H1 (cell line): ENCODE measurements at regions not wholly inside any gene's neighbourhood (a gene's known extent, or its start where the extent isn't known, plus 50 kb on each side); places are given as distances from the start of the nearest gene placed in this dataset.

Source experiments
- CTCF ChIA-PET: fragments of 300-600 bp; sonication (Branson Sonifier 250); formaldehyde crosslinking; loops from one replicate; lab custom pipeline; 2021; ENCODE audit not compliant: partially characterized antibody; lab: Charles Lee
- POLR2A ChIA-PET: fragments of 300-600 bp; sonication (Branson Sonifier 250); formaldehyde crosslinking; loops from one replicate; lab custom pipeline; 2021; ENCODE audit warnings: inconsistent platforms; ENCODE audit not compliant: partially characterized antibody; lab: Charles Lee
- DNase-seq, 2 experiments: peaks; one replicate each; pipeline versions ENCODE4 v3.0.0 to v3.0.0-alpha.2; 2010 to 2022; ENCODE audit warnings: low spot score in 2 of 2, low read depth in 1 of 2, mixed read lengths in 1 of 2
- FAIRE-seq: peaks from 2 replicates; lab custom pipeline; 2011; peaks lifted over from hg19 to GRCh38; lab: Jason Lieb, UNC
- H2AFZ ChIP-seq: 2 replicates; pipeline ENCODE4 v1.8.1; 2012; ENCODE audit warnings: low read length, inconsistent platforms
- H2AK5ac ChIP-seq: 2 replicates; pipeline ENCODE4 v1.6.1; 2013; ENCODE audit warnings: low read depth, low read length
- H2BK120ac ChIP-seq: replicated peaks from 2 replicates; pipeline ENCODE3; 2013; ENCODE audit warnings: low read depth, low read length, inconsistent platforms
- H2BK12ac ChIP-seq: 2 replicates; pipeline ENCODE4 v1.6.1; 2013; ENCODE audit warnings: low read depth, low read length
- H2BK15ac ChIP-seq: 2 replicates; pipeline ENCODE4 v1.6.1; 2013; ENCODE audit warnings: low read length
- H2BK20ac ChIP-seq: 2 replicates; pipeline ENCODE4 v1.6.1; 2013; ENCODE audit warnings: low read length
- H2BK5ac ChIP-seq: 2 replicates; pipeline ENCODE4 v1.6.1; 2013; ENCODE audit warnings: low read depth, low read length
- H3K14ac ChIP-seq: 2 replicates; pipeline ENCODE4 v1.6.1; 2013; ENCODE audit warnings: inconsistent platforms; ENCODE audit not compliant: insufficient read length
- H3K18ac ChIP-seq: 2 replicates; pipeline ENCODE4 v1.6.1; 2013; ENCODE audit warnings: low read length; ENCODE audit errors: extremely low read depth
- H3K23ac ChIP-seq: 2 replicates; pipeline ENCODE4 v1.6.1; 2013; ENCODE audit warnings: inconsistent platforms; ENCODE audit not compliant: insufficient read length
- H3K23me2 ChIP-seq: 2 replicates; pipeline ENCODE4 v1.6.1; 2013; ENCODE audit warnings: low read depth, low read length
- H3K27ac ChIP-seq: 2 replicates; pipeline ENCODE4 v1.6.1; 2011; ENCODE audit warnings: low read depth, low read length, inconsistent platforms
- H3K27me3 ChIP-seq, 4 experiments: replicated peaks in 1 of 4; 1 replicate in 1 of 4; 2 replicates in 3 of 4; pipeline versions ENCODE4 v1.6.1 to v1.8.1; 2011 to 2013; ENCODE audit warnings: low read length in 3 of 4, mild to moderate bottlenecking in 3 of 4, inconsistent platforms in 2 of 4, mixed read lengths in 2 of 4, moderate library complexity in 1 of 4; ENCODE audit not compliant: control insufficient read depth in 3 of 4, insufficient read depth in 3 of 4; ENCODE audit errors: extremely low read depth in 1 of 4
- H3K36me3 ChIP-seq, 4 experiments: 2 replicates each; pipeline versions ENCODE4 v1.6.1 to v1.8.1; 2011 to 2013; ENCODE audit warnings: mild to moderate bottlenecking in 4 of 4, low read length in 3 of 4, moderate library complexity in 2 of 4, control low read depth in 1 of 4, inconsistent platforms in 1 of 4; ENCODE audit not compliant: insufficient read depth in 4 of 4, control insufficient read depth in 2 of 4
- H3K4ac ChIP-seq: replicated peaks from 2 replicates; pipeline ENCODE3; 2013; ENCODE audit warnings: low read length, low read depth, mixed read lengths, inconsistent platforms; ENCODE audit not compliant: insufficient read length
- H3K4me1 ChIP-seq, 4 experiments: replicated peaks in 1 of 4; 1 replicate in 1 of 4; 2 replicates in 3 of 4; pipeline versions ENCODE4 v1.6.1 to v1.8.1; 2011 to 2013; ENCODE audit warnings: low read length in 3 of 4, inconsistent platforms in 2 of 4, mixed read lengths in 1 of 4; ENCODE audit not compliant: insufficient read depth in 4 of 4, control insufficient read depth in 3 of 4
- H3K4me2 ChIP-seq, 2 experiments: 2 replicates each; pipeline versions ENCODE4 v1.6.1 to v1.8.1; 2011 to 2013; ENCODE audit warnings: low read depth in 2 of 2, low read length in 2 of 2, control low read depth in 1 of 2, inconsistent platforms in 1 of 2, mild to moderate bottlenecking in 1 of 2; ENCODE audit not compliant: insufficient read depth in 1 of 2
- H3K4me3 ChIP-seq, 4 experiments: fragments of 200-600, 300-600 bp in 1 of 4; sonication (generic), shearing (Covaris generic), sonication (Bioruptor Twin) in 1 of 4; 2 replicates each; pipeline versions ENCODE4 v1.5.1 to v1.8.1; 2011 to 2016; ENCODE audit warnings: low read length in 4 of 4, low read depth in 3 of 4, control low read depth in 2 of 4, inconsistent platforms in 2 of 4, mild to moderate bottlenecking in 2 of 4, mixed read lengths in 1 of 4, moderate library complexity in 1 of 4; ENCODE audit not compliant: insufficient read depth in 2 of 4; ENCODE audit errors: extremely low read depth in 1 of 4
- H3K56ac ChIP-seq: replicated peaks from 2 replicates; pipeline ENCODE3; 2013; ENCODE audit warnings: low read depth, mild to moderate bottlenecking, mixed read lengths, low read length, inconsistent platforms; ENCODE audit not compliant: insufficient read length
- H3K79me1 ChIP-seq: 2 replicates; pipeline ENCODE4 v1.6.1; 2013; ENCODE audit warnings: low read depth, low read length, control low read depth
- H3K79me2 ChIP-seq, 2 experiments: 2 replicates each; pipeline versions ENCODE4 v1.6.1 to v1.8.1; 2012 to 2013; ENCODE audit warnings: low read length in 2 of 2, mild to moderate bottlenecking in 2 of 2, inconsistent platforms in 1 of 2; ENCODE audit not compliant: insufficient read depth in 2 of 2, control insufficient read depth in 1 of 2
- H3K9ac ChIP-seq, 4 experiments: replicated peaks in 1 of 4; 1 replicate in 1 of 4; 2 replicates in 3 of 4; pipeline versions ENCODE4 v1.6.1 to v1.8.1; 2011 to 2013; ENCODE audit warnings: low read depth in 3 of 4, low read length in 3 of 4, control low read depth in 2 of 4, mild to moderate bottlenecking in 2 of 4, moderate library complexity in 2 of 4, inconsistent platforms in 1 of 4; ENCODE audit errors: extremely low read depth in 1 of 4
- H3K9me3 ChIP-seq, 2 experiments: 2 replicates each; pipeline versions ENCODE4 v1.6.1 to v1.8.1; 2012 to 2013; ENCODE audit warnings: mild to moderate bottlenecking in 2 of 2, moderate library complexity in 2 of 2, control low read depth in 1 of 2, inconsistent platforms in 1 of 2, low read depth in 1 of 2, low read length in 1 of 2, mixed read lengths in 1 of 2; ENCODE audit not compliant: insufficient read depth in 2 of 2
- H4K20me1 ChIP-seq, 2 experiments: replicated peaks in 1 of 2; 2 replicates each; pipeline versions ENCODE3 to v1.8.1; 2011 to 2013; ENCODE audit warnings: inconsistent platforms in 2 of 2, low read length in 2 of 2, mild to moderate bottlenecking in 1 of 2; ENCODE audit not compliant: insufficient read depth in 2 of 2, control insufficient read depth in 1 of 2
- H4K5ac ChIP-seq: 2 replicates; pipeline ENCODE4 v1.6.1; 2013; ENCODE audit warnings: low read length, low read depth, mixed read lengths, inconsistent platforms; ENCODE audit not compliant: insufficient read length
- H4K8ac ChIP-seq: 2 replicates; pipeline ENCODE4 v1.8.0; 2013; ENCODE audit warnings: mild to moderate bottlenecking, moderate library complexity, low read length, inconsistent platforms; ENCODE audit not compliant: insufficient read depth; ENCODE audit errors: extremely low read depth
- H4K91ac ChIP-seq: replicated peaks from 2 replicates; pipeline ENCODE3; 2013; ENCODE audit warnings: low read length, mixed read lengths, inconsistent platforms; ENCODE audit not compliant: insufficient read length
- ASH2L ChIP-seq: fragments of 200-600, 300-600 bp; sonication (generic); IDR thresholded peaks from one replicate; pipeline ENCODE4 v1.7.1; 2017; ENCODE audit warnings: low read length
- ATF3 ChIP-seq: IDR thresholded peaks from 2 replicates; pipeline ENCODE4 v1.6.1; 2011; ENCODE audit warnings: low read depth, mild to moderate bottlenecking, low read length; ENCODE audit not compliant: insufficient read depth
- BCL11A ChIP-seq, 2 experiments: IDR thresholded peaks; one replicate each; pipeline ENCODE4 v1.6.1; 2011; ENCODE audit warnings: low read depth in 2 of 2, low read length in 2 of 2, mild to moderate bottlenecking in 2 of 2
- CHD2 ChIP-seq: IDR thresholded peaks from 2 replicates; pipeline ENCODE4 v1.6.1; 2012; ENCODE audit warnings: low read length, improper control_type of control experiment
- FOSL1 ChIP-seq: IDR thresholded peaks from 2 replicates; pipeline ENCODE4 v1.6.1; 2011; ENCODE audit warnings: mild to moderate bottlenecking, low read depth, low read length, moderate library complexity; ENCODE audit not compliant: insufficient read depth
- GABPA ChIP-seq: IDR thresholded peaks from 2 replicates; pipeline ENCODE4 v1.6.1; 2011; ENCODE audit warnings: mild to moderate bottlenecking, low read length, moderate library complexity, borderline replicate concordance; ENCODE audit not compliant: insufficient read depth
- HDAC2 ChIP-seq, 2 experiments: fragments of 300-600 bp in 1 of 2; sonication (generic) in 1 of 2; IDR thresholded peaks; 2 replicates each; pipeline ENCODE4 v1.6.1; 2011 to 2012; ENCODE audit warnings: low read depth in 2 of 2, low read length in 2 of 2, mild to moderate bottlenecking in 2 of 2, moderate library complexity in 2 of 2, borderline replicate concordance in 1 of 2, inconsistent platforms in 1 of 2
- KDM4A ChIP-seq: IDR thresholded peaks from one replicate; pipeline ENCODE4 v1.7.1; 2012; ENCODE audit warnings: low read depth, mild to moderate bottlenecking, moderate library complexity, low read length, inconsistent platforms; ENCODE audit not compliant: severe bottlenecking
- KDM5A ChIP-seq: fragments of 200-600 bp; IDR thresholded peaks from 2 replicates; pipeline ENCODE4 v1.7.1; 2012; ENCODE audit warnings: mild to moderate bottlenecking, low read length, inconsistent platforms, mixed read lengths
- NANOG ChIP-seq: IDR thresholded peaks from 2 replicates; pipeline ENCODE4 v1.6.1; 2011; ENCODE audit warnings: low read length, low read depth, mild to moderate bottlenecking, inconsistent platforms; ENCODE audit not compliant: insufficient read depth, poor library complexity, severe bottlenecking
- POLR2A ChIP-seq, 2 experiments: IDR thresholded peaks; 1 replicate in 1 of 2; 2 replicates in 1 of 2; pipeline ENCODE4 v1.6.1; 2011; ENCODE audit warnings: low read depth in 2 of 2, low read length in 2 of 2, mild to moderate bottlenecking in 2 of 2; ENCODE audit errors: control extremely low read depth in 1 of 2
- RXRA ChIP-seq: IDR thresholded peaks from 2 replicates; pipeline ENCODE4 v1.6.1; 2011; ENCODE audit warnings: low read depth, mild to moderate bottlenecking, low read length, moderate library complexity; ENCODE audit not compliant: insufficient read depth
- WGBS, 2 experiments: shearing (Covaris generic) in 1 of 2; methylation state at CpG; one replicate each; pipeline versions ENCODE4 v1.1.6 to v1.1.7; 2013 to 2015; ENCODE audit warnings: low lambda C conversion rate in 2 of 2, mixed read lengths in 2 of 2, inconsistent platforms in 1 of 2, low coverage in 1 of 2, missing lambda C conversion rate in 1 of 2; ENCODE audit not compliant: insufficient replicate concordance in 2 of 2, insufficient coverage in 1 of 2, insufficient read length in 1 of 2; ENCODE audit errors: extremely low coverage in 1 of 2, missing lambda C conversion rate in 1 of 2; 5-methylcytosine and 5-hydroxymethylcytosine counted together

DNA sequence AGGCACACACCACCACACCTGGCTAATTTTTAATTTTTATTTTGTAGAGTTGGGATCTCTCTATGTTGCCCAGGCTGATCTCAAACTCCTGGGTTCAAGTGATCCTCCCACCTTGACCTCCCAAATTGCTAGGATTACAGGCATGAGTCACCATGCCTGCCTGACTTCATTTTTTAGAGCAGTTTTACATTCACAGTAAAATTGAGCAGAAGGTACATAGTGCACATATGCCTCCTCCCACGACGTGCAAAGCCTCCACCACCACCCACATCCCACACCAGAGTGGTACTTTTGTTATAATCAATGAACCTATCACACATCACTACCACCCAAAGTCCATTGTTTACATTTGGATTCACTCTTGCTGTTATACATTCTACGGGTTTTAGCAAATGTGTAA is 62.5 kb upstream of the PLEKHG3 start:
- no peak overlapping the region for H3K23ac ChIP-seq
- ChIA-PET POLR2A (no interaction called here), CTCF (interaction anchor here (1.3 kb wide), 1 partner anchor 43 kb away, joined by 5 read pairs; no protein-coding TSS in a partner anchor)
- H4K91ac ChIP-seq, result no peak overlapping the region
- no peak overlapping the region for H3K14ac ChIP-seq
- no peak overlapping the region for H2BK12ac ChIP-seq
- WGBS, 2 experiments, result 89% methylated on average over 3 of the region's 3 CpGs; no CpG with 5 or more reads in 1 of the 2 experiments
- no peak overlapping the region for H3K4ac ChIP-seq
- H2BK5ac ChIP-seq, result no peak overlapping the region
- no peaks in the 10 kb centered on the region for H3K79me2 ChIP-seq
- no peaks in the 10 kb centered on the region; a peak in 1 of 8 replicates for H3K36me3 ChIP-seq
- no peak overlapping the region for H2BK15ac ChIP-seq
- H3K18ac ChIP-seq, result no peak overlapping the region
- no peak overlapping the region for H4K5ac ChIP-seq
- H4K8ac ChIP-seq, result no peak overlapping the region
- H3K4me1 ChIP-seq, result peaks cover 1 to 15% (median 15%) of the 10 kb centered on the region in 4 experiments; a peak in 5 of 7 replicates
- H3K27ac ChIP-seq, result no peak overlapping the region
- FAIRE-seq (no peak), DNase-seq (no peak)
- H4K20me1 ChIP-seq, result no peaks in the 10 kb centered on the region
- TF ChIP-seq ATF3 (no peak), NANOG (no peak), POLR2A (IDR thresholded peaks at IDR 0.05; ENCODE audit: control extremely low read depth in 1 of 2, low read depth in 2 of 2, low read length in 2 of 2) (no peak), BCL11A (IDR thresholded peaks at IDR 0.05; ENCODE audit: low read depth in 2 of 2, low read length in 2 of 2) (no peak), HDAC2 (IDR thresholded peaks at IDR 0.05; ENCODE audit: borderline replicate concordance in 1 of 2, low read depth in 2 of 2, low read length in 2 of 2) (no peak), CHD2 (no peak), FOSL1 (no peak), KDM4A (no peak), RXRA (no peak), ASH2L (no peak), KDM5A (no peak), GABPA (no peak)
- H3K4me2 ChIP-seq, result no peak overlapping the region
- no peak overlapping the region for H2BK120ac ChIP-seq
- H3K23me2 ChIP-seq, result no peaks in the 10 kb centered on the region
- no peak overlapping the region for H2AK5ac ChIP-seq
- H3K9me3 ChIP-seq, result no peaks in the 10 kb centered on the region
- H2AFZ ChIP-seq, result no peak overlapping the region
- no peak overlapping the region for H3K56ac ChIP-seq
- H2BK20ac ChIP-seq, result no peak overlapping the region
- H3K27me3 ChIP-seq, result no peaks in the 10 kb centered on the region
- H3K79me1 ChIP-seq, result no peaks in the 10 kb centered on the region
- H3K4me3 ChIP-seq, result no peak overlapping the region
- no peak overlapping the region for H3K9ac ChIP-seq
